GM23338 (cell line): ENCODE measurements at regions not wholly inside any gene's neighbourhood (a gene's known extent, or its start where the extent isn't known, plus 50 kb on each side); places are given as distances from the start of the nearest gene placed in this dataset.

Experiments
- ATAC-seq: fragments of 200-7000 bp; cut with Tn5 transposase; 3 replicates; pipeline ENCODE4 v1.9.1; 2020
- DNase-seq: peaks from one replicate; pipeline ENCODE4 v3.0.0-alpha.2; 2015; ENCODE audit warnings: low spot score
- H2AFZ ChIP-seq: fragments of 200-600 bp; sonication (generic); 2 replicates; pipeline ENCODE4 v1.8.0; 2016; ENCODE audit warnings: antibody characterized with exemption, mild to moderate bottlenecking, moderate library complexity
- H3F3A ChIP-seq: fragments of 200-600 bp; sonication (generic); replicated peaks from 2 replicates; pipeline ENCODE4 v1.8.0; 2017; ENCODE audit warnings: antibody characterized with exemption, mixed run types, low read depth
- H3K27ac ChIP-seq: fragments of 200-600 bp; sonication (generic); 2 replicates; pipeline ENCODE4 v1.6.1; 2016; ENCODE audit warnings: low read depth
- H3K27me3 ChIP-seq: fragments of 200-600 bp; sonication (generic); 2 replicates; pipeline ENCODE4 v1.8.0; 2016; ENCODE audit warnings: mild to moderate bottlenecking, mixed run types, moderate library complexity; ENCODE audit not compliant: insufficient read depth
- H3K36me3 ChIP-seq: fragments of 200-600 bp; sonication (generic); 2 replicates; pipeline ENCODE4 v1.8.0; 2016; ENCODE audit warnings: mild to moderate bottlenecking; ENCODE audit not compliant: insufficient read depth
- H3K4me1 ChIP-seq: fragments of 200-600 bp; sonication (generic); 2 replicates; pipeline ENCODE4 v1.8.0; 2016; ENCODE audit warnings: mild to moderate bottlenecking, moderate library complexity; ENCODE audit not compliant: insufficient read depth
- H3K4me2 ChIP-seq: fragments of 200-600 bp; sonication (generic); 2 replicates; pipeline ENCODE4 v1.7.1; 2017; ENCODE audit warnings: mixed run types
- H3K4me3 ChIP-seq: fragments of 200-600 bp; sonication (generic); 2 replicates; pipeline ENCODE4 v1.6.1; 2016; ENCODE audit warnings: mixed run types
- H3K79me2 ChIP-seq: fragments of 200-600 bp; sonication (generic); replicated peaks from 2 replicates; pipeline ENCODE4 v1.8.0; 2017; ENCODE audit warnings: mild to moderate bottlenecking; ENCODE audit not compliant: insufficient read depth
- H3K9me2 ChIP-seq: fragments of 200-600 bp; sonication (generic); 2 replicates; pipeline ENCODE4 v1.8.0; 2017; ENCODE audit not compliant: insufficient read depth
- H4K20me1 ChIP-seq: fragments of 200-600 bp; sonication (generic); replicated peaks from 2 replicates; pipeline ENCODE4 v1.8.0; 2017; ENCODE audit warnings: mild to moderate bottlenecking; ENCODE audit not compliant: insufficient read depth
- H3K27ac Mint-ChIP-seq: 2 replicates; pipeline ENCODE4 v1.8.0; 2020; ENCODE audit warnings: inconsistent platforms, mild to moderate bottlenecking, moderate library complexity, mixed read lengths
- H3K27me3 Mint-ChIP-seq: 3 replicates; pipeline ENCODE4 v1.8.0; 2022; ENCODE audit warnings: low read depth, mild to moderate bottlenecking, moderate library complexity, mixed read lengths, inconsistent platforms; ENCODE audit not compliant: insufficient read depth, poor library complexity
- H3K36me3 Mint-ChIP-seq: 3 replicates; pipeline ENCODE4 v1.8.0; 2021; ENCODE audit warnings: low read depth, mild to moderate bottlenecking, inconsistent platforms, moderate library complexity, mixed read lengths
- H3K4me1 Mint-ChIP-seq: 3 replicates; pipeline ENCODE4 v1.8.0; 2020; ENCODE audit warnings: mild to moderate bottlenecking, inconsistent platforms, mixed read lengths
- H3K4me3 Mint-ChIP-seq: 3 replicates; pipeline ENCODE4 v1.8.0; 2021; ENCODE audit warnings: moderate library complexity, mild to moderate bottlenecking, inconsistent platforms, mixed read lengths
- H3K9me3 Mint-ChIP-seq: 3 replicates; pipeline ENCODE4 v1.8.0; 2020; ENCODE audit warnings: moderate library complexity, mild to moderate bottlenecking, inconsistent platforms, mixed read lengths
- CREB1 ChIP-seq: fragments of 250-450 bp; sonication (Bioruptor Pico); IDR thresholded peaks from 2 replicates; pipeline ENCODE4 v1.5.0; 2020; ENCODE audit warnings: low read depth, mild to moderate bottlenecking, moderate library complexity
- EZH2 ChIP-seq: fragments of 200-600 bp; sonication (generic); IDR thresholded peaks from one replicate; pipeline ENCODE4 v1.8.0; 2017; ENCODE audit warnings: antibody characterized with exemption, mild to moderate bottlenecking, low read depth; ENCODE audit not compliant: unreplicated experiment
- EZH2phosphoT487 ChIP-seq: fragments of 200-600 bp; sonication (generic); IDR thresholded peaks from one replicate; pipeline ENCODE4 v1.8.1; 2018; ENCODE audit warnings: antibody characterized with exemption; ENCODE audit not compliant: unreplicated experiment
- JUNB ChIP-seq: IDR thresholded peaks from one replicate; pipeline ENCODE4 v1.6.1; 2016; ENCODE audit warnings: antibody characterized with exemption; ENCODE audit not compliant: unreplicated experiment
- NANOG ChIP-seq: IDR thresholded peaks from 2 replicates; pipeline ENCODE4 v1.6.1; 2016; ENCODE audit warnings: antibody characterized with exemption, borderline replicate concordance
- POLR2AphosphoS5 ChIP-seq: IDR thresholded peaks from 2 replicates; pipeline ENCODE4 v1.6.1; 2016; ENCODE audit warnings: antibody characterized with exemption, low read depth
- STAT1 ChIP-seq: IDR thresholded peaks from one replicate; pipeline ENCODE4 v1.6.1; 2016; ENCODE audit warnings: antibody characterized with exemption; ENCODE audit not compliant: unreplicated experiment
- ZNF114 ChIP-seq: fragments of 250-450 bp; sonication (Bioruptor Pico); IDR thresholded peaks from 2 replicates; pipeline ENCODE4 v1.5.0; 2020; ENCODE audit warnings: mild to moderate bottlenecking, moderate library complexity
- ZNF331 ChIP-seq: fragments of 250-450 bp; sonication (Bioruptor Pico); IDR thresholded peaks from 2 replicates; pipeline ENCODE4 v1.5.0; 2020; ENCODE audit warnings: low read depth, mild to moderate bottlenecking, moderate library complexity
- TF ChIP-seq, protein P1 (sequence below), 2 experiments: fragments of 200-600 bp in 1 of 2; sonication (generic) in 1 of 2; conservative IDR thresholded peaks; 2 replicates each; pipeline versions ENCODE4 v1.5.1 to v1.6.1; 2016 to 2017; ENCODE audit warnings: antibody characterized with exemption in 2 of 2, low read depth in 2 of 2, mild to moderate bottlenecking in 2 of 2, moderate library complexity in 1 of 2
- TF ChIP-seq, protein P2 (sequence below): IDR thresholded peaks from one replicate; pipeline ENCODE4 v1.6.1; 2018; ENCODE audit warnings: antibody characterized with exemption; ENCODE audit not compliant: unreplicated experiment
- TF ChIP-seq, protein P3 (sequence below): fragments of 250-450 bp; sonication (Bioruptor Pico); IDR thresholded peaks from 2 replicates; pipeline ENCODE4 v1.5.0; 2020; ENCODE audit warnings: mild to moderate bottlenecking, moderate library complexity
- TF ChIP-seq, protein P4 (sequence below): IDR thresholded peaks from 2 replicates; pipeline ENCODE4 v1.6.1; 2016; ENCODE audit warnings: antibody characterized with exemption

DNA sequence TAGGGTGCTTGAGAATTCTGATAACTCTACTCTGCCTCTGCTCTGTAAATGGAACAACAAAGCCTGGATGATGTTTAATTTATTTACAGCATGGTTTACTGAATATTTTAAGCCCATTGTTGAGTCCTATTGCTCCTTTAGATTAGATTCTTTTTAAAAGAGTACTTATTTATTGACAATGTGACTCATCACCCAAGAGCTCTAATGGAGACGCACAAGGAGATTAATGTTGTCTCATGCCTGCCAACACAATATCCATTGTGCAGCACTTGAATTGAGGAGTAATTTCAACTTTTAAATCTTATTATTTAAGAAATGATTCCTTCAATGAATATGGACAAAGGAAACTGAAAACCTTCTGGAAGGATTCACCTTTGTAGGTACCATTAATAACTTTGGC, 691.4 kb downstream of the ZBBX start:
- Mint-ChIP-seq H3K27me3 (no peaks in the 10 kb centered on the region), H3K36me3 (no peaks in the 10 kb centered on the region), H3K27ac (no peak overlapping the region), H3K9me3 (no peaks in the 10 kb centered on the region), H3K4me1 (no peaks in the 10 kb centered on the region), H3K4me3 (no peak overlapping the region)
- no peak for DNase-seq
- no peak for ATAC-seq
- Histone ChIP-seq H3K36me3 (no peaks in the 10 kb centered on the region), H3K4me1 (no peaks in the 10 kb centered on the region), H3K27me3 (no peaks in the 10 kb centered on the region), H3K4me3 (no peak overlapping the region), H3K4me2 (no peak overlapping the region), H4K20me1 (no peaks in the 10 kb centered on the region), H2AFZ (no peak overlapping the region), H3K27ac (no peak overlapping the region), H3F3A (no peaks in the 10 kb centered on the region), H3K79me2 (no peaks in the 10 kb centered on the region), H3K9me2 (no peaks in the 10 kb centered on the region; the same call in 1 of the 2 replicates)
- no peak for TF ChIP-seq JUNB
- no peak for TF ChIP-seq EZH2
- no peak for TF ChIP-seq CREB1 (CRISPR knock-in tag)
- TF ChIP-seq EZH2phosphoT487, result no peak
- TF ChIP-seq, protein P1, sequence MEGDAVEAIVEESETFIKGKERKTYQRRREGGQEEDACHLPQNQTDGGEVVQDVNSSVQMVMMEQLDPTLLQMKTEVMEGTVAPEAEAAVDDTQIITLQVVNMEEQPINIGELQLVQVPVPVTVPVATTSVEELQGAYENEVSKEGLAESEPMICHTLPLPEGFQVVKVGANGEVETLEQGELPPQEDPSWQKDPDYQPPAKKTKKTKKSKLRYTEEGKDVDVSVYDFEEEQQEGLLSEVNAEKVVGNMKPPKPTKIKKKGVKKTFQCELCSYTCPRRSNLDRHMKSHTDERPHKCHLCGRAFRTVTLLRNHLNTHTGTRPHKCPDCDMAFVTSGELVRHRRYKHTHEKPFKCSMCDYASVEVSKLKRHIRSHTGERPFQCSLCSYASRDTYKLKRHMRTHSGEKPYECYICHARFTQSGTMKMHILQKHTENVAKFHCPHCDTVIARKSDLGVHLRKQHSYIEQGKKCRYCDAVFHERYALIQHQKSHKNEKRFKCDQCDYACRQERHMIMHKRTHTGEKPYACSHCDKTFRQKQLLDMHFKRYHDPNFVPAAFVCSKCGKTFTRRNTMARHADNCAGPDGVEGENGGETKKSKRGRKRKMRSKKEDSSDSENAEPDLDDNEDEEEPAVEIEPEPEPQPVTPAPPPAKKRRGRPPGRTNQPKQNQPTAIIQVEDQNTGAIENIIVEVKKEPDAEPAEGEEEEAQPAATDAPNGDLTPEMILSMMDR (conservative IDR thresholded peaks at IDR 0.05; ENCODE audit: low read depth in 2 of 2), result no peak
- no peak for TF ChIP-seq ZNF331
- TF ChIP-seq, protein P2, sequence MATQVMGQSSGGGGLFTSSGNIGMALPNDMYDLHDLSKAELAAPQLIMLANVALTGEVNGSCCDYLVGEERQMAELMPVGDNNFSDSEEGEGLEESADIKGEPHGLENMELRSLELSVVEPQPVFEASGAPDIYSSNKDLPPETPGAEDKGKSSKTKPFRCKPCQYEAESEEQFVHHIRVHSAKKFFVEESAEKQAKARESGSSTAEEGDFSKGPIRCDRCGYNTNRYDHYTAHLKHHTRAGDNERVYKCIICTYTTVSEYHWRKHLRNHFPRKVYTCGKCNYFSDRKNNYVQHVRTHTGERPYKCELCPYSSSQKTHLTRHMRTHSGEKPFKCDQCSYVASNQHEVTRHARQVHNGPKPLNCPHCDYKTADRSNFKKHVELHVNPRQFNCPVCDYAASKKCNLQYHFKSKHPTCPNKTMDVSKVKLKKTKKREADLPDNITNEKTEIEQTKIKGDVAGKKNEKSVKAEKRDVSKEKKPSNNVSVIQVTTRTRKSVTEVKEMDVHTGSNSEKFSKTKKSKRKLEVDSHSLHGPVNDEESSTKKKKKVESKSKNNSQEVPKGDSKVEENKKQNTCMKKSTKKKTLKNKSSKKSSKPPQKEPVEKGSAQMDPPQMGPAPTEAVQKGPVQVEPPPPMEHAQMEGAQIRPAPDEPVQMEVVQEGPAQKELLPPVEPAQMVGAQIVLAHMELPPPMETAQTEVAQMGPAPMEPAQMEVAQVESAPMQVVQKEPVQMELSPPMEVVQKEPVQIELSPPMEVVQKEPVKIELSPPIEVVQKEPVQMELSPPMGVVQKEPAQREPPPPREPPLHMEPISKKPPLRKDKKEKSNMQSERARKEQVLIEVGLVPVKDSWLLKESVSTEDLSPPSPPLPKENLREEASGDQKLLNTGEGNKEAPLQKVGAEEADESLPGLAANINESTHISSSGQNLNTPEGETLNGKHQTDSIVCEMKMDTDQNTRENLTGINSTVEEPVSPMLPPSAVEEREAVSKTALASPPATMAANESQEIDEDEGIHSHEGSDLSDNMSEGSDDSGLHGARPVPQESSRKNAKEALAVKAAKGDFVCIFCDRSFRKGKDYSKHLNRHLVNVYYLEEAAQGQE, result no peak
- no peak for TF ChIP-seq ZNF114 (CRISPR knock-in tag)
- no peak for TF ChIP-seq STAT1
- TF ChIP-seq, protein P3, sequence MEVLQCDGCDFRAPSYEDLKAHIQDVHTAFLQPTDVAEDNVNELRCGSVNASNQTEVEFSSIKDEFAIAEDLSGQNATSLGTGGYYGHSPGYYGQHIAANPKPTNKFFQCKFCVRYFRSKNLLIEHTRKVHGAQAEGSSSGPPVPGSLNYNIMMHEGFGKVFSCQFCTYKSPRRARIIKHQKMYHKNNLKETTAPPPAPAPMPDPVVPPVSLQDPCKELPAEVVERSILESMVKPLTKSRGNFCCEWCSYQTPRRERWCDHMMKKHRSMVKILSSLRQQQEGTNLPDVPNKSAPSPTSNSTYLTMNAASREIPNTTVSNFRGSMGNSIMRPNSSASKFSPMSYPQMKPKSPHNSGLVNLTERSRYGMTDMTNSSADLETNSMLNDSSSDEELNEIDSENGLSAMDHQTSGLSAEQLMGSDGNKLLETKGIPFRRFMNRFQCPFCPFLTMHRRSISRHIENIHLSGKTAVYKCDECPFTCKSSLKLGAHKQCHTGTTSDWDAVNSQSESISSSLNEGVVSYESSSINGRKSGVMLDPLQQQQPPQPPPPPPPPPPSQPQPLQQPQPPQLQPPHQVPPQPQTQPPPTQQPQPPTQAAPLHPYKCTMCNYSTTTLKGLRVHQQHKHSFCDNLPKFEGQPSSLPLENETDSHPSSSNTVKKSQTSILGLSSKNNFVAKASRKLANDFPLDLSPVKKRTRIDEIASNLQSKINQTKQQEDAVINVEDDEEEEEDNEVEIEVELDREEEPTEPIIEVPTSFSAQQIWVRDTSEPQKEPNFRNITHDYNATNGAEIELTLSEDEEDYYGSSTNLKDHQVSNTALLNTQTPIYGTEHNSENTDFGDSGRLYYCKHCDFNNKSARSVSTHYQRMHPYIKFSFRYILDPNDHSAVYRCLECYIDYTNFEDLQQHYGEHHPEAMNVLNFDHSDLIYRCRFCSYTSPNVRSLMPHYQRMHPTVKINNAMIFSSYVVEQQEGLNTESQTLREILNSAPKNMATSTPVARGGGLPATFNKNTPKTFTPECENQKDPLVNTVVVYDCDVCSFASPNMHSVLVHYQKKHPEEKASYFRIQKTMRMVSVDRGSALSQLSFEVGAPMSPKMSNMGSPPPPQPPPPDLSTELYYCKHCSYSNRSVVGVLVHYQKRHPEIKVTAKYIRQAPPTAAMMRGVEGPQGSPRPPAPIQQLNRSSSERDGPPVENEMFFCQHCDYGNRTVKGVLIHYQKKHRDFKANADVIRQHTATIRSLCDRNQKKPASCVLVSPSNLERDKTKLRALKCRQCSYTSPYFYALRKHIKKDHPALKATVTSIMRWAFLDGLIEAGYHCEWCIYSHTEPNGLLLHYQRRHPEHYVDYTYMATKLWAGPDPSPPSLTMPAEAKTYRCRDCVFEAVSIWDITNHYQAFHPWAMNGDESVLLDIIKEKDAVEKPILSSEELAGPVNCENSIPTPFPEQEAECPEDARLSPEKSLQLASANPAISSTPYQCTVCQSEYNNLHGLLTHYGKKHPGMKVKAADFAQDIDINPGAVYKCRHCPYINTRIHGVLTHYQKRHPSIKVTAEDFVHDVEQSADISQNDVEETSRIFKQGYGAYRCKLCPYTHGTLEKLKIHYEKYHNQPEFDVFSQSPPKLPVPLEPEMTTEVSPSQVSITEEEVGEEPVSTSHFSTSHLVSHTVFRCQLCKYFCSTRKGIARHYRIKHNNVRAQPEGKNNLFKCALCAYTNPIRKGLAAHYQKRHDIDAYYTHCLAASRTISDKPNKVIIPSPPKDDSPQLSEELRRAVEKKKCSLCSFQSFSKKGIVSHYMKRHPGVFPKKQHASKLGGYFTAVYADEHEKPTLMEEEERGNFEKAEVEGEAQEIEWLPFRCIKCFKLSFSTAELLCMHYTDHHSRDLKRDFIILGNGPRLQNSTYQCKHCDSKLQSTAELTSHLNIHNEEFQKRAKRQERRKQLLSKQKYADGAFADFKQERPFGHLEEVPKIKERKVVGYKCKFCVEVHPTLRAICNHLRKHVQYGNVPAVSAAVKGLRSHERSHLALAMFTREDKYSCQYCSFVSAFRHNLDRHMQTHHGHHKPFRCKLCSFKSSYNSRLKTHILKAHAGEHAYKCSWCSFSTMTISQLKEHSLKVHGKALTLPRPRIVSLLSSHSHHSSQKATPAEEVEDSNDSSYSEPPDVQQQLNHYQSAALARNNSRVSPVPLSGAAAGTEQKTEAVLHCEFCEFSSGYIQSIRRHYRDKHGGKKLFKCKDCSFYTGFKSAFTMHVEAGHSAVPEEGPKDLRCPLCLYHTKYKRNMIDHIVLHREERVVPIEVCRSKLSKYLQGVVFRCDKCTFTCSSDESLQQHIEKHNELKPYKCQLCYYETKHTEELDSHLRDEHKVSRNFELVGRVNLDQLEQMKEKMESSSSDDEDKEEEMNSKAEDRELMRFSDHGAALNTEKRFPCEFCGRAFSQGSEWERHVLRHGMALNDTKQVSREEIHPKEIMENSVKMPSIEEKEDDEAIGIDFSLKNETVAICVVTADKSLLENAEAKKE (CRISPR knock-in tag), result no peak
- TF ChIP-seq, protein P4, sequence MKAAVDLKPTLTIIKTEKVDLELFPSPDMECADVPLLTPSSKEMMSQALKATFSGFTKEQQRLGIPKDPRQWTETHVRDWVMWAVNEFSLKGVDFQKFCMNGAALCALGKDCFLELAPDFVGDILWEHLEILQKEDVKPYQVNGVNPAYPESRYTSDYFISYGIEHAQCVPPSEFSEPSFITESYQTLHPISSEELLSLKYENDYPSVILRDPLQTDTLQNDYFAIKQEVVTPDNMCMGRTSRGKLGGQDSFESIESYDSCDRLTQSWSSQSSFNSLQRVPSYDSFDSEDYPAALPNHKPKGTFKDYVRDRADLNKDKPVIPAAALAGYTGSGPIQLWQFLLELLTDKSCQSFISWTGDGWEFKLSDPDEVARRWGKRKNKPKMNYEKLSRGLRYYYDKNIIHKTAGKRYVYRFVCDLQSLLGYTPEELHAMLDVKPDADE, result no peak
- TF ChIP-seq NANOG, result no peak
- TF ChIP-seq POLR2AphosphoS5, result no peak
